GM12873 (cell line): ENCODE measurements at regions not wholly inside any gene's neighbourhood (a gene's known extent, or its start where the extent isn't known, plus 50 kb on each side); places are given as distances from the start of the nearest gene placed in this dataset.

ENCODE experiments used
- TF ChIP-seq, protein P1 (sequence below): IDR thresholded peaks from 2 replicates; pipeline ENCODE4 v1.5.1; 2012; ENCODE audit warnings: low read depth, mild to moderate bottlenecking, moderate library complexity, low read length, control low read depth; ENCODE audit not compliant: insufficient read depth; ENCODE audit errors: missing control alignments

DNA sequence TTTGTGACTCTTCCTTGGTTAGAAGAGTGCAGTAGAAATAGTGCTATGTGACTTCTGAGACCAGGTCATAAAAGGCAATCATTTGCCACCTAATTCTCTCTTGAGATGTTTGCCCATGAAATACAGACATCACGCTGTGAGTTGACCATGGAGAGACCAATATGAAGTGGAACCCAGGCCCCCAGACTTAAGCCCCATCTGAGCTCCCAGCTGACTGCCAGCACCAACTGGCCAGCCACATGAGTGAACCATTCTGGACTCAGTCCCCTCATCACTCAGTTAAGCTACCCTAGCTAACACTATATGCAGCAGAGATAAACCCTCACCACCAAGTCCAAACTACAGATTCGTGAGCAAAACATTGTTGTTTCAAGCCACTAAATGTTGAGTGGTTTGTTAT lies 60.7 kb upstream of the NIPBL start:
- TF ChIP-seq, protein P1, sequence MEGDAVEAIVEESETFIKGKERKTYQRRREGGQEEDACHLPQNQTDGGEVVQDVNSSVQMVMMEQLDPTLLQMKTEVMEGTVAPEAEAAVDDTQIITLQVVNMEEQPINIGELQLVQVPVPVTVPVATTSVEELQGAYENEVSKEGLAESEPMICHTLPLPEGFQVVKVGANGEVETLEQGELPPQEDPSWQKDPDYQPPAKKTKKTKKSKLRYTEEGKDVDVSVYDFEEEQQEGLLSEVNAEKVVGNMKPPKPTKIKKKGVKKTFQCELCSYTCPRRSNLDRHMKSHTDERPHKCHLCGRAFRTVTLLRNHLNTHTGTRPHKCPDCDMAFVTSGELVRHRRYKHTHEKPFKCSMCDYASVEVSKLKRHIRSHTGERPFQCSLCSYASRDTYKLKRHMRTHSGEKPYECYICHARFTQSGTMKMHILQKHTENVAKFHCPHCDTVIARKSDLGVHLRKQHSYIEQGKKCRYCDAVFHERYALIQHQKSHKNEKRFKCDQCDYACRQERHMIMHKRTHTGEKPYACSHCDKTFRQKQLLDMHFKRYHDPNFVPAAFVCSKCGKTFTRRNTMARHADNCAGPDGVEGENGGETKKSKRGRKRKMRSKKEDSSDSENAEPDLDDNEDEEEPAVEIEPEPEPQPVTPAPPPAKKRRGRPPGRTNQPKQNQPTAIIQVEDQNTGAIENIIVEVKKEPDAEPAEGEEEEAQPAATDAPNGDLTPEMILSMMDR = no peak

DNA sequence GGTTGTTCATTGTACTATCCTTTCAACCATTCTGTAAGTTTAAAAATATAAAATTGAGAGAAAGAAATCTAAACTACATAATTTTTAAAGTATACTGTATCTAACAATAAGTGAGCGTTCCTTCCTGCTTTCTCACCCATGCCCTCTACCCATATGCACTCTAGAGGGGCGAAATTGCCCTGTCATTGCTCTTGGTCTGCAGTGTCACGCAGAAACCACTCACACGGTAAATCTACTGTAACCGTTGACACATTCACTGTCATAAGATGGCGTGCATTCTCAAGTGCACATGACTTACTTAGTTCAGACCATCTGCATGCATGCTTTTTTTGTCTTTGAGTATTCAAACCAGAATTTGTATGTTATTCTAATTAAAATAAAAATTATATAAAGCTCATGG lies 55.7 kb upstream of the NIPBL start:
- TF ChIP-seq, protein P1 = no peak

DNA sequence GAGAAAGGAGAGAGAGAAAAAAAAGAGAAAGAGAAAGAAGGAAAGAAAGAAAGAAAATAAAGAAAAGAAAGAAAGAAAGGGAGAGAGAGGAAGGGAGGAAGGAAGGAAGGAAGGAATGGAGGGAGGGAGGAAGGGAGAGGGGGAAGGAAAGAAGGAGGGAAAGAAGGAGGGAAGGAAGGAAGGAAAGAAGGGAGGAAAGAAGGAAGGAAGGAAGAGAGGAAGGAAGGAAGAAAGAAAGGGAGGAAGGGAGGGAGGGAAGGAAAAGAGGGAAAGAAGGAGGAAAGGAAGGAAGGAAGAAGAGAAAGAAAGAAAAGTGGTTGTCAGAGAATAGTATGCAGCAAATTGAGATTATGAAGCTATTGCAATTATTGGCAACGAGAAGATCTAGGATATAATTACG lies 49.9 kb upstream of the NIPBL start:
- TF ChIP-seq, protein P1 = no peak
